GM21825 (cell line): ENCODE measurements at regions not wholly inside any gene's neighbourhood (a gene's known extent, or its start where the extent isn't known, plus 50 kb on each side); places are given as distances from the start of the nearest gene placed in this dataset.

Experiments
- ATAC-seq: cut with Tn5 transposase; IDR thresholded peaks from one replicate; pipeline ENCODE4 v1.9.1; 2021; ENCODE audit warnings: mild to moderate bottlenecking, moderate library complexity; ENCODE audit not compliant: unreplicated experiment

- ATAC-seq, result no peak
Measured at GRCh38 chr22:48856308-48856615, 971.4 kb downstream of the BRD1 start.

GRCh38 chr22:48855593-48856307 lies 971.9 kb downstream of the BRD1 start:
- no peak for ATAC-seq

- no peak for ATAC-seq
Measured at GRCh38 chr22:48855013-48855412, 972.7 kb downstream of the BRD1 start.

GRCh38 chr22:48853627-48854240 lies 973.9 kb downstream of the BRD1 start:
- ATAC-seq, result no peak

- ATAC-seq, result no peak
Measured at GRCh38 chr22:48851933-48852549, 975.6 kb downstream of the BRD1 start.

- ATAC-seq, result no peak
Measured at GRCh38 chr22:48850658-48851287, 976.9 kb downstream of the BRD1 start.

GRCh38 chr22:48849963-48850657 lies 977.6 kb downstream of the BRD1 start:
- no peak for ATAC-seq

GRCh38 chr22:48849219-48849912 lies 978.3 kb downstream of the BRD1 start:
- no peak for ATAC-seq

- ATAC-seq, result no peak
Measured at GRCh38 chr22:48846200-48846599, 981.5 kb downstream of the BRD1 start.

- ATAC-seq, result no peak
Measured at GRCh38 chr22:48845356-48845936, 982.2 kb downstream of the BRD1 start.

- no peak for ATAC-seq
Measured at GRCh38 chr22:48844056-48844675, 983.5 kb downstream of the BRD1 start.

GRCh38 chr22:48843640-48844039 lies 984.0 kb downstream of the BRD1 start:
- no peak for ATAC-seq

- ATAC-seq, result no peak
Measured at GRCh38 chr22:48842976-48843375, 984.7 kb downstream of the BRD1 start.

GRCh38 chr22:48842583-48842945 lies 985.1 kb downstream of the BRD1 start:
- no peak for ATAC-seq

- ATAC-seq, result no peak
Measured at GRCh38 chr22:48841881-48842582, 985.6 kb downstream of the BRD1 start.

- no peak for ATAC-seq
Measured at GRCh38 chr22:48840112-48840949, 987.3 kb downstream of the BRD1 start.

GRCh38 chr22:48838846-48839730 lies 988.6 kb downstream of the BRD1 start:
- ATAC-seq, result no peak

- ATAC-seq, result no peak
Measured at GRCh38 chr22:48838376-48838775, 989.3 kb downstream of the BRD1 start.
